Stomach (tissue), 8 donors: ENCODE measurements at regions not wholly inside any gene's neighbourhood (a gene's known extent, or its start where the extent isn't known, plus 50 kb on each side); places are given as distances from the start of the nearest gene placed in this dataset.

Experiments
- DNase-seq, 2 donors: peaks; one replicate each; pipeline versions ENCODE4 v3.0.0 to v3.0.0-alpha.2; 2013 to 2019
- H3K27ac ChIP-seq, 5 donors: fragments of 200-600 bp in 4 of 5; sonication (generic) in 4 of 5; one replicate each; pipeline ENCODE4 v1.5.1; 2013 to 2019; ENCODE audit warnings: mild to moderate bottlenecking in 1 of 5, moderate library complexity in 1 of 5
- H3K27me3 ChIP-seq, 3 donors: fragments of 200-600 bp; sonication (generic); one replicate each; pipeline ENCODE4 v1.5.1; 2017 to 2019; ENCODE audit warnings: mixed run types in 1 of 3
- H3K36me3 ChIP-seq, 4 donors: fragments of 200-600 bp; sonication (generic); 1 replicate in 3 of 4; 2 replicates in 1 of 4; pipeline ENCODE4 v1.5.1; 2016 to 2019
- H3K4me1 ChIP-seq, 4 donors: fragments of 200-600 bp; sonication (generic); one replicate each; pipeline ENCODE4 v1.5.1; 2016 to 2019
- H3K4me3 ChIP-seq, 4 donors: fragments of 200-600 bp; sonication (generic) in 3 of 4; one replicate each; pipeline ENCODE4 v1.5.1; 2016 to 2019; ENCODE audit warnings: mild to moderate bottlenecking in 1 of 4
- H3K9me3 ChIP-seq, 4 donors: fragments of 200-600 bp; sonication (generic); one replicate each; pipeline ENCODE4 v1.5.1; 2016 to 2019
- EP300 ChIP-seq: sonication (generic); formaldehyde crosslinking; IDR thresholded peaks from one replicate; pipeline ENCODE4 v1.6.1; 2017; ENCODE audit warnings: antibody characterized with exemption
- POLR2A ChIP-seq, 4 donors: fragments of 450-650 bp; IDR thresholded peaks; one replicate each; pipeline ENCODE4 v1.6.1; 2016; ENCODE audit warnings: antibody characterized with exemption in 4 of 4, control low read depth in 2 of 4, mild to moderate bottlenecking in 1 of 4, moderate library complexity in 1 of 4
- POLR2AphosphoS5 ChIP-seq, 3 donors: sonication (generic); formaldehyde crosslinking; IDR thresholded peaks; one replicate each; pipeline ENCODE4 v1.6.1; 2016; ENCODE audit warnings: antibody characterized with exemption in 3 of 3
- WGBS, 5 donors: extraction: QIAGEN DNeasy Blood & Tissue Kit in 3 of 5; methylation state at CpG; one replicate each; pipeline versions ENCODE4 v1.1.5 to v1.1.7; 2013 to 2018; 5-methylcytosine and 5-hydroxymethylcytosine counted together
- intact Hi-C: fragments of 100-400 bp; cut with DNase I; formaldehyde crosslinking; loops from one replicate; pipeline ENCODE4 v1.15.1; 2023; ENCODE audit warnings: low total_unique reads
- TF ChIP-seq, protein P1 (sequence below), 7 experiments: fragments of 450-650 bp in 4 of 7; fragments of 200-600 bp in 3 of 7; sonication (generic) in 3 of 7; IDR thresholded peaks; one replicate each; pipeline ENCODE4 v1.5.1; 2016 to 2019; ENCODE audit warnings: antibody characterized with exemption in 7 of 7, control low read depth in 2 of 7, mild to moderate bottlenecking in 1 of 7
- donor health status: healthy with polysubstance abuse.
- donor health status: Bipolar disorder and iron deficiency.
- donor health status: healthy.

DNA sequence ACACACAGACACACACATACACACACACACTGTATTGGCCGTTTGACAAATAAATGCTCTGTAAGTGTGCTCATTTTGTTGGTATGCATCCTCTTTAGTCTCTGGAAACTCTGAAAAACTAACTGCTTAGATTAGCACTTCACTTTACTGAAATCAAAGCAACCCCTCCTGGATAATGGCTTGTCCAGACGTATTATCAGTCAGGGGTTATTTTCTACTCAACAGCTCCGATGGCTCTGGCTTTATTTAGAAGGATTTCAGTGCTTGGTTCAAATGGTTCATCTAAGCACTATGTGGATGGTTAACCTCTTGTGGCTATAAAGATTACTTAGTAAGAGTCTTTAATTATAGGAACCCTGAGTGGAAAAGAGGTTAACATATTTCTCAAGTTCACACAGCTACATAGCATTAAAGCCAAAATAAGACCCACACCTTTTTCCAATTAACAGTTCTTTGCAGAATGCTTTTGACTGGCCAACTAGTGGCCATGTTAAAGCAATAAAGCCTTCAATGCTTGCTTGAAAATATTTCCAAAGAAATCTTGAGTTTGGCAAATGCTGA is 516.1 kb upstream of the NAALADL2 start:
- H3K36me3 ChIP-seq: no peaks in the 10 kb centered on the region
- no peaks in the 10 kb centered on the region for H3K4me1 ChIP-seq
- H3K9me3 ChIP-seq: no peaks in the 10 kb centered on the region
- intact Hi-C loops: no loop called here
- H3K4me3 ChIP-seq: no peak overlapping the region
- no peaks in the 10 kb centered on the region for H3K27me3 ChIP-seq
- H3K27ac ChIP-seq: no peak overlapping the region
- TF ChIP-seq EP300: no peak
- TF ChIP-seq, protein P1, sequence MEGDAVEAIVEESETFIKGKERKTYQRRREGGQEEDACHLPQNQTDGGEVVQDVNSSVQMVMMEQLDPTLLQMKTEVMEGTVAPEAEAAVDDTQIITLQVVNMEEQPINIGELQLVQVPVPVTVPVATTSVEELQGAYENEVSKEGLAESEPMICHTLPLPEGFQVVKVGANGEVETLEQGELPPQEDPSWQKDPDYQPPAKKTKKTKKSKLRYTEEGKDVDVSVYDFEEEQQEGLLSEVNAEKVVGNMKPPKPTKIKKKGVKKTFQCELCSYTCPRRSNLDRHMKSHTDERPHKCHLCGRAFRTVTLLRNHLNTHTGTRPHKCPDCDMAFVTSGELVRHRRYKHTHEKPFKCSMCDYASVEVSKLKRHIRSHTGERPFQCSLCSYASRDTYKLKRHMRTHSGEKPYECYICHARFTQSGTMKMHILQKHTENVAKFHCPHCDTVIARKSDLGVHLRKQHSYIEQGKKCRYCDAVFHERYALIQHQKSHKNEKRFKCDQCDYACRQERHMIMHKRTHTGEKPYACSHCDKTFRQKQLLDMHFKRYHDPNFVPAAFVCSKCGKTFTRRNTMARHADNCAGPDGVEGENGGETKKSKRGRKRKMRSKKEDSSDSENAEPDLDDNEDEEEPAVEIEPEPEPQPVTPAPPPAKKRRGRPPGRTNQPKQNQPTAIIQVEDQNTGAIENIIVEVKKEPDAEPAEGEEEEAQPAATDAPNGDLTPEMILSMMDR (IDR thresholded peaks at IDR 0.05): no peak
- no peak for DNase-seq
- 66 to 82% (median 70%) methylated on average over 3 of the region's 3 CpGs for WGBS, 5 donors

DNA sequence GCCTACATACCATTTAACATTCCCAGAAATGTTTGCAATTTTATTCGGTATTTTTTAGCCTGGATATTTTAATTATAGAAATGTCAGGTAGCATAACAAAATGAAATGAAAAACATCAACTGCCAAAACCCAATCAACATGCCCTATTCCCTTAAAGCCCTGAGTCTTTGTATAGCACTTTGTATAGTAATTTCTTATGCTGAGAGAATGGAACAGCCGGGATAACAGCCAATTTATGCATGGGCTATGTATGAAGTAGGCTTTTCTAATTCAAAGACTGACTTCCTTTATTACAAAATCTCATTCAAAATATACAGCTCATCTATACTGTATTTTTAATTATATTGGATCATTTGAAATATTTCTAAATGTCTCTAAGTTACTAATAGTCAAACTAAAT is 513.0 kb upstream of the NAALADL2 start:
- intact Hi-C loops: no loop called here
- WGBS, 5 donors: 73 to 91% (median 84%) methylated on average over 2 of the region's 2 CpGs

DNA sequence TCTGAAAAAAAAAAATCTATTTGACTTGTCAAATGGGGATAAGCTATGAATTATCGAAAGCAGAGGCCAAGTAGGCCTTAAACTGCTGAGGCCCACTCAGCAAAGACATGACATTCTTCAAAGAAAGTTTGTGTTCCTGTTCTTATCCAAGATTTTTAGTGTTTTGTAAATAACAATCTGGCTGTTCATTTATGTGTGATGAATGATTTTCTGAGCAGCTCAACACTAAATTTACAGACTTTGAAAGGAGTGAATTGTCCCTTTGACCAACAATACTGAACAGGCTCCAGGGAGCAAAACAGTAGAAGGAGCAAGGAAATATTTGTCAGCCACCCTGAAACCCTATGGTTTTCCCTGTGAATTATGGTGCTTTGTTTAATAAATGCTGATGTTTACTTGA is 512.6 kb upstream of the NAALADL2 start:
- peaks cover 0 to 11% (median under 1%) of the 10 kb centered on the region in 4 donors for H3K9me3 ChIP-seq
- 42 to 74% (median 53%) methylated on average over 1 of the region's 1 CpG for WGBS, 5 donors
- H3K27me3 ChIP-seq: no peaks in the 10 kb centered on the region
- no peaks in the 10 kb centered on the region for H3K4me1 ChIP-seq
- no peak overlapping the region for H3K4me3 ChIP-seq
- TF ChIP-seq POLR2A (IDR thresholded peaks at IDR 0.05): no peak
- no peak for TF ChIP-seq POLR2AphosphoS5 (IDR thresholded peaks at IDR 0.05)
- no peak for TF ChIP-seq EP300
- TF ChIP-seq, protein P1 (IDR thresholded peaks at IDR 0.05): no peak
- no peaks in the 10 kb centered on the region for H3K36me3 ChIP-seq
- H3K27ac ChIP-seq: no peak overlapping the region
- DNase-seq: no peak
- intact Hi-C loops: no loop called here

More for the DNA sequence above, 513.0 kb upstream of the NAALADL2 start:
- no peaks in the 10 kb centered on the region for H3K27me3 ChIP-seq
- H3K36me3 ChIP-seq: no peaks in the 10 kb centered on the region
- TF ChIP-seq, protein P1 (IDR thresholded peaks at IDR 0.05): no peak
- TF ChIP-seq POLR2AphosphoS5 (IDR thresholded peaks at IDR 0.05): no peak
- TF ChIP-seq EP300: no peak
- TF ChIP-seq POLR2A (IDR thresholded peaks at IDR 0.05): no peak
- no peak for DNase-seq
- no peak overlapping the region for H3K27ac ChIP-seq
- no peaks in the 10 kb centered on the region for H3K4me1 ChIP-seq
- no peak overlapping the region for H3K4me3 ChIP-seq
- H3K9me3 ChIP-seq: peaks cover 0 to 7% (median 0%) of the 10 kb centered on the region in 4 donors

DNA sequence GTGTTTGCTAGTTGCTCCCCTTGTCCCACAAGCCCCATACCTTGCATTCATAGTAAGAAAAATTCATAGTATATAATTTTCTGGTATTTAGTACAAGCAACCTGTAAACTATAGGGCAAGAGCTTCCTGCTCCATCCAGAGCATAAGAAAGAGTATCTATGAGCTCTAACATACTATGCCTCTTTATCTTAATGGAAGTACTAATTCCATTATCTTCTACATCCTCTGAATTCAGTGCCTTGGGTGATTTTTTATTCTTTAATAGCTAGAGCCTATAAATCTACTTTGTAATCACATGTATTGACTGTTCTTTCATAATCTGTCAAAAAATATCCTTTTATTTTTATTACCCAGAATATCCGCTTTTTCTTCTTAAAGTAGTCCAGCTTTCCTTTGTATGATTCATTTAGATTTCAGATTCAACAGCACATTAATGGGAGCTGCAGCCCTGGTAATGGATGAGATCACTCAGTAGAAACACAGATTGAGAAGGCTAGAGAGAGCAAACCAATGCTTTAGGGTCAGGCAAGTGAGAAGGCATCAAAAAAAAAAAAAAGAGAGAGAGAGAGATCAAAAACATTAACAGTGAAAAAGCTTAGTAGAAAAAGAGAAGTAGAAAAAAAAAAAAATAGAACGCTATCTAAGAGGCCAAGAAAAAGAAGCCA is 511.5 kb upstream of the NAALADL2 start:
- intact Hi-C loops: no loop called here
- TF ChIP-seq POLR2A (IDR thresholded peaks at IDR 0.05): no peak
- TF ChIP-seq, protein P1 (IDR thresholded peaks at IDR 0.05): no peak
- no peak for TF ChIP-seq POLR2AphosphoS5 (IDR thresholded peaks at IDR 0.05)
- no peak for TF ChIP-seq EP300
- WGBS, 5 donors: 94 to 98% (median 96%) methylated on average over 2 of the region's 2 CpGs
- no peaks in the 10 kb centered on the region for H3K36me3 ChIP-seq
- peaks cover 0 to 16% (median 3%) of the 10 kb centered on the region in 4 donors for H3K9me3 ChIP-seq
- no peak overlapping the region for H3K4me3 ChIP-seq
- no peak overlapping the region for H3K27ac ChIP-seq
- no peak for DNase-seq
- H3K27me3 ChIP-seq: no peaks in the 10 kb centered on the region
- H3K4me1 ChIP-seq: no peaks in the 10 kb centered on the region
